ENCODE measurements at regions not wholly inside any gene's neighbourhood (a gene's known extent, or its start where the extent isn't known, plus 50 kb on each side); places are given as distances from the start of the nearest gene placed in this dataset.

DNA sequence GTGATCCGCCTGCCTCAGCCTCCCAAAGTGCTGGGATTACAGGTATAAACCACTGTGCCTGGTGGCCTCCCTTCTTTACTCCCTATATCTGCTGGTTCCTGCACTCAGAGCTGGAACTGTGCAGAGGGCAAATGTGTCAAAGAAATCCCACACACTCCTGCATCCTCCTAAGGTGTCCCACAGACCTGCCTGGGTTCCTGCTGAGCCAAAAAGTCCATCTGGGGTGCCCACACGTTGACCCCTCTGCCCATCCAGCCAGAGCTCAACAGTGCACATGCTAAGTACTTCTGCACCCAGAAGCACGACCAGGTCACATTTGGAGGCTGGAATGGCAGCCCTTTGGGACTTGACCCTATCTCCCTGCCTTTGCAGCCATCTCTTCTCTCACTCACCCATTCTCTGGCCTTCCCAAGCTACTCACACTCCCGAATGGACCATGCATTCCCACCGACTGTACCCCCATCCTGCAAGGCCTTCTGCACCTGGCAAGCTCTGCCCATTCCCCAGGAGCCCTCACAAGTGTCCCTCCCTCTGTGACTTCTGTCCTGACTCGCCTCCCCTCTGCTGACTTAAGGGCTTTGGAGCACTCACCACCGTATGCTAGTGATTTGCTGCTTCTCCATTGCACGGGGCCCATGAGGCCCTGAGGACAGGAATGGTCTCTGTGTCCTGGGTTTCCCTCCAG is 152.1 kb downstream of the KCTD15 start:
- DNase-seq = no peak

- no peak for DNase-seq
Observed at GRCh38 chr19:33950091-33950750, 153.6 kb downstream of the KCTD15 start.

- no peak for DNase-seq
Observed at GRCh38 chr19:33953023-33953422, 156.4 kb downstream of the KCTD15 start.

- DNase-seq = no peak
Observed at GRCh38 chr19:33953592-33953991, 156.9 kb downstream of the KCTD15 start.

- DNase-seq = no peak
Observed at GRCh38 chr19:33954686-33955085, 158.0 kb downstream of the KCTD15 start.

GRCh38 chr19:33956941-33957340 is 160.3 kb downstream of the KCTD15 start:
- DNase-seq = no peak

GRCh38 chr19:33957804-33958203 is 161.1 kb downstream of the KCTD15 start:
- no peak for DNase-seq

- DNase-seq = no peak
Observed at GRCh38 chr19:33960566-33960965, 163.9 kb downstream of the KCTD15 start.

GRCh38 chr19:33962161-33962560 is 165.5 kb downstream of the KCTD15 start:
- DNase-seq = no peak

- DNase-seq = no peak
Observed at GRCh38 chr19:33963514-33963913, 166.8 kb downstream of the KCTD15 start.

GRCh38 chr19:33971073-33971472 is 174.4 kb downstream of the KCTD15 start:
- DNase-seq = no peak

DNA sequence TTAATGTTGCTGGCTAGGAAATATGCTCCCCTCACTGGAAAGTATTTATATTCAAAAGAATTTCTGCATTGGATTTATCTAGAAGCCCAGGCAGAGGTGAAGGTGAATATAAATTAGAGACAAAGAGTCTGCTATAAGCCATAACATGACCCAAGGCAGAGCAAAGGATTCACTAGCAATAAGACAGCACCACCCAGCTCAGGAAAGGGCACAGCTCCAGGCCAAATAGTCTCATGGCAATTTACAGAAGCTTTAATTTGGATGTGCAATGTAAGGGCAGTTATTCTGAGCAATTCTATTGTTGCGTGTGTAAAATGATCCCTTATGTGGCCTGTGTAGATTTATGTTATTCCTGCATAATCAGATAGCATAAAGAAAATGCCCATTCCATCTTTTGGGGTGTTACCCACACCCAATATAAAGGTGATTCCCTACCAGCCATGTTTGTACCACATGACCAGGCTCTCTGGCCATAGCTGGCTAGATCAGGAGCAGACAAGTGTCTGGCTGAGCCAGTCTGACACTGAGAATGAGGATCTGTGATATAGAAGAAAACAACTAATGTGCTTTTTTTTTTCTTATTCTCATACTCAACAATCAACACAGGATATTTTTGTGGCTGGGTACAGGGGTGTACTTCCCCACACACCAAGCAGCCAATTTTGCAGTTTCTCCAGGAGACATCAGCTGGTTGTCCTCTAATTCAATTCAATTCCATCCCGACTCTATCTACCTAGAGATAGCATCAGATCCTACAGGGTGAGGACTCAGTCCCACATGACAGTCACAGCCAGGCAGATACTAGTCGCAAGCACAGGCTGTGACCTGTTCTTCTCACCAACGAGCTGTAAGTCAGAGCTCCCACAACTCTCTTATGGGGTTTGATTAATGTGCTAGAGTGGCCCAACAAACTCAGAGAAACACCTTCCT is 181.4 kb downstream of the KCTD15 start:
- no peak for DNase-seq

DNA sequence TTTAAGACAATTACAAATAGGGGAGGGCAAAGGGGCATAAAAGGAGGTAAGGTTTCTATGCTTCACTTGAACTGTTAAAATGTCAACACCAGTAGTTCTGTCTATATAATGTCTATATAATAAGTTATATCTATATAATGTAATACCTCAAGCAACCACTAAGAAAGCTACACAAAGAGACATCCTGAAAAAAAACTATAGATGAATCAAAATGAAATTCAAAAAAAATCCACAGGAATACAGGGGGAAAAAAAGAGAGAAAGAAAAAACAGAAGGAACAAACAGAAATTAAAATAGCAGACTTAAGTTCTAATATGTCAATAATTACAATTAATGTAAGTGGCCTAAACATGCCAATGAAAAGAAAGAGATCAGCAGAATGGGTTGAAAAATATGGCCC is 186.0 kb downstream of the KCTD15 start:
- DNase-seq = no peak

- DNase-seq = no peak
Observed at GRCh38 chr19:33988601-33989000, 183.7 kb upstream of the LSM14A start.

- no peak for DNase-seq
Observed at GRCh38 chr19:33997690-33998089, 174.6 kb upstream of the LSM14A start.

GRCh38 chr19:33998302-33998701 is 174.0 kb upstream of the LSM14A start:
- DNase-seq = no peak

- DNase-seq = no peak
Observed at GRCh38 chr19:33998739-33999345, 173.5 kb upstream of the LSM14A start.

DNA sequence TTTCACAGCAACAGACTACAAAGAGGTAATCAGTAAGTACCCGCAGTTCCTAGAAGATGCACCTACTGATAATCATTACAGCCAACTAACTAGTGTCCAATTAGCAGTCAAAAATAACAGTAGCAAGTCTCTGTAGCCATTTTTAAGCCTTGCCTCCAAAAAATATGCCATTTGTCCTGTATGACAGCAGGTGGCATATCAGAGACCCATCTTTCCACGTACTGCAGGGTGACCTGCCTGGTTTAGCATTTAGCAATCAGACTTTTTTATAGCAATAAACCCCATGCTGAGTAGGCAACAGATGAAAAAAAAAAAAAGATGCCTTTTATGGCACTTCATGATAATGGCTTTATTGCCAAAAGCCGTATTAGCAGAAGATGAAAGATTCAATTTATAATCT is 155.3 kb upstream of the LSM14A start:
- no peak for DNase-seq

- no peak for DNase-seq
Observed at GRCh38 chr19:34017601-34018000, 154.7 kb upstream of the LSM14A start.

DNA sequence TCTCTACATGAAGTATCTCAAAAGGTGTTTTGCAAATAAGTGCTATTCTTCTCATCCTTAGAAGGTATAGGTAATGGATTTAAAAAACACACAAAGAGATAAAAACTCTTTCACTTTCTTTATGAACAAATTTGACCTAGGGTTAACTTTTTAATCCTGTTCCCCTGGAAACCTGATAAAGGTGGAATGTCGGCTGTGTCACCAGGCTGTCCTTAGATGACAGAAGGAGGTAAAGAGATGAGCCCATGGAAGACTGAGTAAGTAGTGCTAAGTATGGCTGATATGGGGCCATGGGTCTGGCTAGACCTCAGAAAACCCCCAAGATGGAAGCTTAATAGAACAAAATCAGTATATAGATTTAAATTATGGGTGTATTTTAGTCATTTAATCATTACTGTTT is 153.8 kb upstream of the LSM14A start:
- no peak for DNase-seq

- no peak for DNase-seq
Observed at GRCh38 chr19:34023381-34023780, 148.9 kb upstream of the LSM14A start.

DNA sequence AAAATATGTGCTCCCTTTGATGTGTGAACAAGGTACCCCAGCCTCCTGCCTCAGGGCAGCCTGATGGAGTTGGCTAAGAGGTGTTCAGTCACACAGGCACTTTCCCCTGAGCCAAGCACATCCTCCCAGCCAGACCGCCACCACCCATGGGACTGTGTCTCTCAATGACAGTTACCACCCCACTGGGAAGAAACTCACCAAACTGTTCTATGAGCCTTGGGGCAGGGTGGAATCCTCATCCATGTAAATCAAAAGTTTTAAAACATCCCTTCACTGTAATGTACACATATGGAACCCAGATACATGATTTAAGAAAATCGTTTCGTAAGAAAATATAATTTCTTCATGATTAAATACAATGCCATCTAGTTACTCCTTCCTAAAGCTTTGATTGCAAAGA is 138.4 kb upstream of the LSM14A start:
- no peak for DNase-seq

DNA sequence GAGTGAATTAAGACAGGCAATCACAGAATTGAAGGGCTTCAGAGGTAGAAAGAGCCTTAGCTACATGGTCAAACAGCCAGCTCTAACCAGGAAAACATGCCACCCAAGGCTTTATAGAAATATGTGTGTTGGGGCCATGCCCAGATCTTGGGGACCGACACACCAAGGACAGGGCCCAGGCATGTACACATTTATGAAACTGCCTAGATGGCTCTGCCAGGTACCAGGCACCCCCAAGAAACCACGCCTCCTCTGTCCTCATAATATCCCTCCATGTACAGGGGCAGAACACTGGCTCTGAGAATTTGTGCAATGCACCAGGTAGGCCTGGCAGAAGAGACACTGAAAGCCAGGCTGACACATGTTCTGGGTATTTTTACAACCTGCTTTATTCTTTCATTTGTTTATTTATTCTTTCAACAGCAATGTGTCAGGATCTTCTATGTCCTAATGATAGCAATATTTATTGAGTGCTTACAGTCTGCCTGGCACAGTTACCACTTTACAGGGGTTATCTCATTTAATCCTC is 137.9 kb upstream of the LSM14A start:
- DNase-seq = no peak
